Activated CD8-positive, alpha-beta T cell treated with anti-CD3 and anti-CD28 coated beads for 36 hours (primary cell): ENCODE measurements at regions not wholly inside any gene's neighbourhood (a gene's known extent, or its start where the extent isn't known, plus 50 kb on each side); places are given as distances from the start of the nearest gene placed in this dataset.

ENCODE experiments used
- ATAC-seq: fragments of 200-7000 bp; cut with Tn5 transposase; one replicate; pipeline ENCODE4 v1.10.0; 2021; ENCODE audit warnings: mild to moderate bottlenecking, moderate library complexity
- CTCF ChIA-PET: fragments of 350-600 bp; sonication (Branson Sonifier 250); formaldehyde crosslinking; loops from one replicate; lab custom pipeline; 2021; ENCODE audit warnings: antibody characterized with exemption; lab: Charles Lee
- POLR2A ChIA-PET: fragments of 350-600 bp; sonication (Branson Sonifier 250); formaldehyde crosslinking; loops from one replicate; lab custom pipeline; 2021; ENCODE audit warnings: antibody characterized with exemption; lab: Charles Lee
- DNase-seq: peaks from one replicate; pipeline ENCODE4 v3.0.0-alpha.2; 2020
- H3K27ac Mint-ChIP-seq: one replicate; pipeline ENCODE4 v1.8.0; 2021; ENCODE audit warnings: mild to moderate bottlenecking, mixed read lengths
- H3K27me3 Mint-ChIP-seq: one replicate; pipeline ENCODE4 v1.8.0; 2021; ENCODE audit warnings: mixed read lengths
- H3K36me3 Mint-ChIP-seq: one replicate; pipeline ENCODE4 v1.8.0; 2021; ENCODE audit warnings: low read depth, mixed read lengths
- H3K4me1 Mint-ChIP-seq: one replicate; pipeline ENCODE4 v1.8.0; 2021; ENCODE audit warnings: low read depth, mixed read lengths
- H3K4me3 Mint-ChIP-seq: one replicate; pipeline ENCODE4 v1.8.0; 2021; ENCODE audit warnings: mild to moderate bottlenecking, moderate library complexity, mixed read lengths
- H3K9me3 Mint-ChIP-seq: one replicate; pipeline ENCODE4 v1.8.0; 2021; ENCODE audit warnings: mixed read lengths
- intact Hi-C: fragments of 100-400 bp; cut with micrococcal nuclease; formaldehyde crosslinking; loops from one replicate; pipeline ENCODE4 v1.10.0; 2022
- TF ChIP-seq, protein P1 (sequence below): fragments of 200-600 bp; IDR thresholded peaks from one replicate; pipeline ENCODE4 v1.8.0; 2022; ENCODE audit warnings: antibody characterized with exemption, mild to moderate bottlenecking

DNA sequence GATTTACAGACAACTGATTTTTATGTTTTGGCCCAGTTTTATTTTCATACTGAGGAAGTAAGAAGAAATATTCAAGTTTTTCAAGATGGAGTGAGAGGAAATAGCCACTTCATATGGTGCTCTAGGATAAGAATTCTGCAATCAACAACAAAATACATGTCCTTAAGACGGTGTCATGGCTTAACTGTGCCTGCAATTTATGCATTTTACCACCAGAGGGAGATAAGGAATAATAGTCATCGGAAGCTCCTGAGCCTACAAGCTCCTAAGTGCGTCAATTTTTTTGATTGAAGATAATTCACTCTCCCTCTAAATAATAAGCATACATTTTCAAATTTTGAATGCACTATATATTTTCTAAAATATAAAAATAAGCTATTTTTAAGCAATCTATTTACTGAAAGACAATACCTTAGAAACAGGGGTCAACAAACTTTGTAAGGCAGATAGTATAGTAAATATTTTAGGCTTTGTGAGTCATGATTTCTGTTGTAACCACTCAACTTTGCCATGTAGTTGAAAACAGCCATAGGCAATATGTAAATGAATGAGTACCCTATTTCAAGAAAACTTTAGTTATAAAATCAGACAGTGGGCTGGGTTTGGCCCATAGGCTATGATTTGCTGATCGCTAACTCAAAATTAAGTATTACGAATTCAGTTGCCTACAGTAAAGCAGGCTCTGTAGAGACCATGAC lies 230.9 kb upstream of the DTNBP1 start:
- Mint-ChIP-seq H3K4me1 (no peaks in the 10 kb centered on the region), H3K27ac (no peak overlapping the region), H3K4me3 (no peak overlapping the region), H3K36me3 (no peaks in the 10 kb centered on the region), H3K27me3 (peaks cover 3% of the 10 kb centered on the region), H3K9me3 (peaks cover 3% of the 10 kb centered on the region)
- TF ChIP-seq, protein P1, sequence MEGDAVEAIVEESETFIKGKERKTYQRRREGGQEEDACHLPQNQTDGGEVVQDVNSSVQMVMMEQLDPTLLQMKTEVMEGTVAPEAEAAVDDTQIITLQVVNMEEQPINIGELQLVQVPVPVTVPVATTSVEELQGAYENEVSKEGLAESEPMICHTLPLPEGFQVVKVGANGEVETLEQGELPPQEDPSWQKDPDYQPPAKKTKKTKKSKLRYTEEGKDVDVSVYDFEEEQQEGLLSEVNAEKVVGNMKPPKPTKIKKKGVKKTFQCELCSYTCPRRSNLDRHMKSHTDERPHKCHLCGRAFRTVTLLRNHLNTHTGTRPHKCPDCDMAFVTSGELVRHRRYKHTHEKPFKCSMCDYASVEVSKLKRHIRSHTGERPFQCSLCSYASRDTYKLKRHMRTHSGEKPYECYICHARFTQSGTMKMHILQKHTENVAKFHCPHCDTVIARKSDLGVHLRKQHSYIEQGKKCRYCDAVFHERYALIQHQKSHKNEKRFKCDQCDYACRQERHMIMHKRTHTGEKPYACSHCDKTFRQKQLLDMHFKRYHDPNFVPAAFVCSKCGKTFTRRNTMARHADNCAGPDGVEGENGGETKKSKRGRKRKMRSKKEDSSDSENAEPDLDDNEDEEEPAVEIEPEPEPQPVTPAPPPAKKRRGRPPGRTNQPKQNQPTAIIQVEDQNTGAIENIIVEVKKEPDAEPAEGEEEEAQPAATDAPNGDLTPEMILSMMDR, result peak; percentile 84
- intact Hi-C loops, result loop anchor here (5.0 kb wide), 1 partner anchor 314 kb away; no protein-coding TSS in a partner anchor
- POLR2A ChIA-PET, result no interaction called here
- no peak for DNase-seq
- CTCF ChIA-PET, result interaction anchor here (0.7 to 2.8 kb wide), 17 partner anchors 11 to 312 kb away, joined by 3 to 9 read pairs (median 3); partner anchors contain the start of gene MYLIP
- no peak for ATAC-seq

GRCh38 chr6:15892369-15892768 lies 229.5 kb upstream of the DTNBP1 start:
- no peak overlapping the region for H3K27ac Mint-ChIP-seq
- H3K4me1 Mint-ChIP-seq, result no peaks in the 10 kb centered on the region
- DNase-seq (no peak), ATAC-seq (no peak)
- no peaks in the 10 kb centered on the region for H3K27me3 Mint-ChIP-seq
- POLR2A ChIA-PET, result interaction anchor here (1.1 kb wide), 1 partner anchor 12 kb away, joined by 3 read pairs; no protein-coding TSS in a partner anchor
- no peaks in the 10 kb centered on the region for H3K36me3 Mint-ChIP-seq
- TF ChIP-seq, protein P1, result no peak
- no peak overlapping the region for H3K4me3 Mint-ChIP-seq
- intact Hi-C loops, result loop anchor here (5.0 kb wide), 1 partner anchor 315 kb away; no protein-coding TSS in a partner anchor
- CTCF ChIA-PET, result interaction anchor here (0.9 to 1.9 kb wide), 2 partner anchors 13 to 291 kb away, joined by 3 to 6 read pairs; no protein-coding TSS in a partner anchor
- H3K9me3 Mint-ChIP-seq, result peaks cover 3% of the 10 kb centered on the region

GRCh38 chr6:15888798-15889772 lies 226.3 kb upstream of the DTNBP1 start:
- Mint-ChIP-seq H3K36me3 (no peaks in the 10 kb centered on the region), H3K27me3 (no peaks in the 10 kb centered on the region), H3K27ac (no peak overlapping the region), H3K4me3 (no peak overlapping the region), H3K9me3 (peaks cover 3% of the 10 kb centered on the region), H3K4me1 (no peaks in the 10 kb centered on the region)
- TF ChIP-seq, protein P1, result no peak
- ATAC-seq (no peak), DNase-seq (no peak)
- POLR2A ChIA-PET, result no interaction called here
- CTCF ChIA-PET, result no interaction called here
- intact Hi-C loops, result no loop called here

- H3K4me1 Mint-ChIP-seq, result no peaks in the 10 kb centered on the region
- ChIA-PET CTCF (interaction anchor here (1.7 kb wide), 1 partner anchor 196 kb away, joined by 4 read pairs; no protein-coding TSS in a partner anchor), POLR2A (interaction anchor here (1.0 kb wide), 1 partner anchor 241 kb away, joined by 3 read pairs; the partner anchor contains the start of gene MYLIP)
- H3K27ac Mint-ChIP-seq, result no peak overlapping the region
- ATAC-seq (no peak), DNase-seq (no peak)
- H3K36me3 Mint-ChIP-seq, result no peaks in the 10 kb centered on the region
- intact Hi-C loops, result no loop called here
- H3K27me3 Mint-ChIP-seq, result no peaks in the 10 kb centered on the region
- H3K4me3 Mint-ChIP-seq, result no peak overlapping the region
- TF ChIP-seq, protein P1, result no peak
- H3K9me3 Mint-ChIP-seq, result no peaks in the 10 kb centered on the region
These were observed 224.9 kb upstream of the DTNBP1 start for GRCh38 chr6:15887491-15888461.
